ENCODE measurements at regions not wholly inside any gene's neighbourhood (a gene's known extent, or its start where the extent isn't known, plus 50 kb on each side); places are given as distances from the start of the nearest gene placed in this dataset.

- TF ChIP-seq, protein P1, sequence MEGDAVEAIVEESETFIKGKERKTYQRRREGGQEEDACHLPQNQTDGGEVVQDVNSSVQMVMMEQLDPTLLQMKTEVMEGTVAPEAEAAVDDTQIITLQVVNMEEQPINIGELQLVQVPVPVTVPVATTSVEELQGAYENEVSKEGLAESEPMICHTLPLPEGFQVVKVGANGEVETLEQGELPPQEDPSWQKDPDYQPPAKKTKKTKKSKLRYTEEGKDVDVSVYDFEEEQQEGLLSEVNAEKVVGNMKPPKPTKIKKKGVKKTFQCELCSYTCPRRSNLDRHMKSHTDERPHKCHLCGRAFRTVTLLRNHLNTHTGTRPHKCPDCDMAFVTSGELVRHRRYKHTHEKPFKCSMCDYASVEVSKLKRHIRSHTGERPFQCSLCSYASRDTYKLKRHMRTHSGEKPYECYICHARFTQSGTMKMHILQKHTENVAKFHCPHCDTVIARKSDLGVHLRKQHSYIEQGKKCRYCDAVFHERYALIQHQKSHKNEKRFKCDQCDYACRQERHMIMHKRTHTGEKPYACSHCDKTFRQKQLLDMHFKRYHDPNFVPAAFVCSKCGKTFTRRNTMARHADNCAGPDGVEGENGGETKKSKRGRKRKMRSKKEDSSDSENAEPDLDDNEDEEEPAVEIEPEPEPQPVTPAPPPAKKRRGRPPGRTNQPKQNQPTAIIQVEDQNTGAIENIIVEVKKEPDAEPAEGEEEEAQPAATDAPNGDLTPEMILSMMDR (IDR thresholded peaks at IDR 0.05), result no peak
- no peak for TF ChIP-seq POLR2A (IDR thresholded peaks at IDR 0.05)
- no peaks in the 10 kb centered on the region for H3K4me1 ChIP-seq
- H3K27ac ChIP-seq, result no peak overlapping the region
- no peaks in the 10 kb centered on the region for H3K36me3 ChIP-seq
- ATAC-seq (no peak), DNase-seq (no peak)
- H3K27me3 ChIP-seq, result no peaks in the 10 kb centered on the region
- WGBS (ENCODE audit: insufficient coverage, low coverage, low lambda C conversion rate, missing lambda C conversion rate), result 43% methylated on average over 2 of the region's 2 CpGs
- no peaks in the 10 kb centered on the region for H3K9me3 ChIP-seq
- intact Hi-C loops (cut with DNase I), result no loop called here
- no peak overlapping the region for H3K4me3 ChIP-seq
These were observed 106.8 kb downstream of the MSX2 start for GRCh38 chr5:174831031-174831660.

DNA sequence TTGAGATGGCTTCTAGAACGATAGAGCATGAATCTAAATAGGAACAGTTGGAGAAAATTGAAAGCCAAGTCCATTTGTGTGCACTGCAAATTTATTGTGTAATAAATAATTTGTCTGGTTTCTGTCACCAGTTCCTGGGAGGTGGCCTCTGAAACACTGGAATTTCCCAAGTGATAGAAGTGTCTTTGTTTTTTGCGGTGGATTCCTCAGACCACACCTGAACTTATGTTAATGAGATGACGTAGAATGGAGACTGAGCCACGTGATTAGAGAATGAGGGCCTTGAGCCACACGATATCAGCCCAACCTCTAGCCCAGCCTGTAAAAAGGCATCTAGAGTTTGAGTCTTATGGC lies 105.1 kb downstream of the MSX2 start:
- 37% methylated on average over 5 of the region's 5 CpGs for WGBS (ENCODE audit: insufficient coverage, low coverage, low lambda C conversion rate, missing lambda C conversion rate)
- H3K36me3 ChIP-seq, result no peaks in the 10 kb centered on the region
- H3K27ac ChIP-seq, result no peak overlapping the region
- no peaks in the 10 kb centered on the region for H3K27me3 ChIP-seq
- ATAC-seq (no peak), DNase-seq (no peak)
- no peaks in the 10 kb centered on the region for H3K9me3 ChIP-seq
- no peak for TF ChIP-seq POLR2A (IDR thresholded peaks at IDR 0.05)
- TF ChIP-seq, protein P1 (IDR thresholded peaks at IDR 0.05), result no peak
- no peaks in the 10 kb centered on the region for H3K4me1 ChIP-seq
- intact Hi-C loops (cut with DNase I), result no loop called here
- no peak overlapping the region for H3K4me3 ChIP-seq

DNA sequence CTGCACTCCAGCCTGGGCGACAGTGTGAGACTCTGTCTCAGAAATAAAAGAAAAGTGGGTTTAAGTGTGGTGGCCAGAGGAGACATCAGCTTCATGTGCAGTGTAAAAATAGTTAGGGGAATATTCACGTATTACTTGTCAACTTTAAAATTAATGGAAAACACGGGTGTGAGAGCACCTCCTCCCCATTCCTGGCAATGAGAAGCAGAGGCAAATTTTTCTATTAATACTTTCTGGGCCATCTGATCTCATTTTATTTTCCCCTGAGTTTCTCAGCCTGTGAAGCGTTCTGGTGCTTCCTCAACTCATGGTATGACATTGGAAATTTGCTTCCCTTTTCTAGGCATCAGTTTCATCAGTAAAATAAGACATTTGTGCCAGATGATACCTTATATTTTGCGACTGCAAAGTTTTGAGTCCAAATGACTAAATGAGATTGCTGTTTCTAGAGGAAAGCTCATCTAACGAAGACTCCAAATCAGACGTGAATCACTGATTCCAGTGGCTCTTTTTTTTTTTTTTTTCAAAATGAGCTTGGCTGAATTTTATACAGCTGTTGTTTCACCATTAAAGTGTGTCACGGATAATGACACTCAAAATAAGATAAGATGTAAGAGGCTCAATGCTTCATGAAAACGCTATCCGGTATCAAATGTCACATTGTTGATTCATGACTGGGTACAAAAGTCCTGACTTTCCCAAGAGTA lies 104.6 kb downstream of the MSX2 start:
- ATAC-seq (no peak), DNase-seq (no peak)
- no peak for TF ChIP-seq POLR2A (IDR thresholded peaks at IDR 0.05)
- Histone ChIP-seq H3K9me3 (no peaks in the 10 kb centered on the region), H3K27ac (no peak overlapping the region), H3K27me3 (no peaks in the 10 kb centered on the region), H3K4me1 (no peaks in the 10 kb centered on the region), H3K4me3 (no peak overlapping the region), H3K36me3 (no peaks in the 10 kb centered on the region)
- intact Hi-C loops (cut with DNase I), result no loop called here
- 41% methylated on average over 10 of the region's 10 CpGs for WGBS (ENCODE audit: insufficient coverage, low coverage, low lambda C conversion rate, missing lambda C conversion rate)

GRCh38 chr5:174827558-174827957 lies 103.2 kb downstream of the MSX2 start:
- Histone ChIP-seq H3K4me3 (no peak overlapping the region), H3K4me1 (no peaks in the 10 kb centered on the region), H3K27ac (no peak overlapping the region), H3K36me3 (no peaks in the 10 kb centered on the region), H3K27me3 (no peaks in the 10 kb centered on the region), H3K9me3 (no peaks in the 10 kb centered on the region)
- no peak for DNase-seq
- intact Hi-C loops (cut with DNase I), result no loop called here
- ATAC-seq, result no peak
- 66% methylated on average over 6 of the region's 6 CpGs for WGBS (ENCODE audit: insufficient coverage, low coverage, low lambda C conversion rate, missing lambda C conversion rate)
- TF ChIP-seq, protein P1 (IDR thresholded peaks at IDR 0.05), result no peak
- no peak for TF ChIP-seq POLR2A (IDR thresholded peaks at IDR 0.05)

GRCh38 chr5:174825587-174825986 lies 101.2 kb downstream of the MSX2 start:
- no peaks in the 10 kb centered on the region for H3K4me1 ChIP-seq
- intact Hi-C loops (cut with DNase I), result no loop called here
- no peak for TF ChIP-seq POLR2A (IDR thresholded peaks at IDR 0.05)
- TF ChIP-seq, protein P1 (IDR thresholded peaks at IDR 0.05), result no peak
- H3K36me3 ChIP-seq, result no peaks in the 10 kb centered on the region
- DNase-seq (no peak), ATAC-seq (no peak)
- H3K27me3 ChIP-seq, result no peaks in the 10 kb centered on the region
- no peak overlapping the region for H3K4me3 ChIP-seq
- 62% methylated on average over 3 of the region's 4 CpGs for WGBS (ENCODE audit: insufficient coverage, low coverage, low lambda C conversion rate, missing lambda C conversion rate)
- no peaks in the 10 kb centered on the region for H3K9me3 ChIP-seq
- H3K27ac ChIP-seq, result no peak overlapping the region

Data from right lobe of liver (tissue), 6 donors.